WI38 (cell line): ENCODE measurements at regions not wholly inside any gene's neighbourhood (a gene's known extent, or its start where the extent isn't known, plus 50 kb on each side); places are given as distances from the start of the nearest gene placed in this dataset.

Source experiments
- H3K4me3 ChIP-seq: 2 replicates; pipeline ENCODE4 v1.5.1; 2011; ENCODE audit warnings: low read depth, mild to moderate bottlenecking, control low read depth, low read length
- CTCF ChIP-seq: IDR thresholded peaks from 2 replicates; pipeline ENCODE4 v1.5.1; 2012; ENCODE audit warnings: low read depth, mild to moderate bottlenecking, control low read depth, low read length

- TF ChIP-seq CTCF: no peak
These were observed 535.6 kb upstream of the ZFP42 start for GRCh38 chr4:187460016-187460415.

GRCh38 chr4:187464573-187464972 is 531.0 kb upstream of the ZFP42 start:
- H3K4me3 ChIP-seq: no peak overlapping the region
- no peak for TF ChIP-seq CTCF

More at GRCh38 chr4:187460016-187460415, 535.6 kb upstream of the ZFP42 start:
- H3K4me3 ChIP-seq: no peak overlapping the region

- no peak overlapping the region for H3K4me3 ChIP-seq
- no peak for TF ChIP-seq CTCF
These were observed 528.3 kb upstream of the ZFP42 start for GRCh38 chr4:187467224-187467623.

GRCh38 chr4:187469627-187470026 is 525.9 kb upstream of the ZFP42 start:
- TF ChIP-seq CTCF: no peak
- no peak overlapping the region for H3K4me3 ChIP-seq

- TF ChIP-seq CTCF: no peak
- H3K4me3 ChIP-seq: no peak overlapping the region
These were observed 525.5 kb upstream of the ZFP42 start for GRCh38 chr4:187470061-187470460.

- H3K4me3 ChIP-seq: no peak overlapping the region
- no peak for TF ChIP-seq CTCF
These were observed 521.3 kb upstream of the ZFP42 start for GRCh38 chr4:187474238-187474637.

- TF ChIP-seq CTCF: no peak
- H3K4me3 ChIP-seq: no peak overlapping the region
These were observed 519.7 kb upstream of the ZFP42 start for GRCh38 chr4:187475901-187476300.
